Mammary epithelial cell (primary cell): ENCODE measurements at regions not wholly inside any gene's neighbourhood (a gene's known extent, or its start where the extent isn't known, plus 50 kb on each side); places are given as distances from the start of the nearest gene placed in this dataset.

ENCODE experiments used
- CTCF ChIP-seq, 2 donors: IDR thresholded peaks in 1 of 2; conservative IDR thresholded peaks in 1 of 2; 2 replicates each; pipeline ENCODE4 v1.5.1; 2011 to 2012; ENCODE audit warnings: inconsistent platforms in 2 of 2, low read length in 2 of 2, mild to moderate bottlenecking in 2 of 2, control low read depth in 1 of 2, low read depth in 1 of 2; ENCODE audit not compliant: insufficient read depth in 1 of 2; ENCODE audit errors: extremely low read depth in 1 of 2
- EZH2 ChIP-seq: IDR thresholded peaks from 2 replicates; pipeline ENCODE4 v1.6.1; 2012; ENCODE audit warnings: low read length, inconsistent platforms, borderline replicate concordance

DNA sequence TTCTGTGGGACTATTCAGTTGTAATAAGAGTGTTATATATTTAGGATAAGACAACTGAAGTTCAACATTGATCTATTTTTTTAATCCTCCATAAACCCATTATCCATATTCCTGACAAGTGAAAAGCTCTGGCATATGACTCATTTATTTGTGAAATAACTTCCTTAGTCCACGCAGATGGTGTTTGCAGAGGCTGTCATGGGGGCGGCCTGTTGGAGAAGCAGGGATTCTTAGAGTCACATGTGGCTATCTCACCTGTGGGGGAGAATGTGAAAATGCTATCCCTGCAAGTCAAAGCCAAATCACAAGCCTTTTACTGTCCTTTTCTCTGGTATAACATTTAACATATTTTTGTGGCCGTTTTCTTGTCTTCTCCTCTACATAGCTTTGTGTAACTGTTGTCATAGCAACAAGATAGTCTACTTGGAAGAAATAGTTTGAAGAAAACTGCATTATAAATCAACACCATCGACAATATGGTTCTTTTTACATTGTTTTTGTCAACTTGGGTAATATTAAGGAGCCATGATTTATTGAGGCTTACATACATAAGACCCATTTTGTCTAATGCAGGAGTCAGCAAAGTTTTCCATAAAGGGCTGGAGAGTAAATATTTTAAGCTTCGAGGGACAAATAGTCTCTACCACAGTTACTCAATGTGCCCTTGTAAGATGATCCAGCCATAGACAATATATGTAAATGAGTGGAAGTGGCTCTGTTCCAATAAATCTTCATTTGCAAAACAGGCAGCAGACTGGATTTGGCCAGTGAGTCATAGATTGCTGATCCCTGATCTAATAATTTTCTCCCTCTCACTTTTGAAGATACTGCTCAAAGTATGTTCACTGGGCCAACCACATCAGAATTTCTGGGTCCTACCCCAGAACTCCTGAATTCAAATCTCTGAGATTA is 395.0 kb downstream of the DTHD1 start:
- TF ChIP-seq CTCF (conservative IDR thresholded peaks at IDR 0.05 in 1 of 2, IDR thresholded peaks at IDR 0.05 in 1 of 2; ENCODE audit: extremely low read depth in 1 of 2, insufficient read depth in 1 of 2, low read depth in 1 of 2, low read length in 2 of 2) (no peak), EZH2 (no peak)
